ENCODE measurements at regions not wholly inside any gene's neighbourhood (a gene's known extent, or its start where the extent isn't known, plus 50 kb on each side); places are given as distances from the start of the nearest gene placed in this dataset.

DNA sequence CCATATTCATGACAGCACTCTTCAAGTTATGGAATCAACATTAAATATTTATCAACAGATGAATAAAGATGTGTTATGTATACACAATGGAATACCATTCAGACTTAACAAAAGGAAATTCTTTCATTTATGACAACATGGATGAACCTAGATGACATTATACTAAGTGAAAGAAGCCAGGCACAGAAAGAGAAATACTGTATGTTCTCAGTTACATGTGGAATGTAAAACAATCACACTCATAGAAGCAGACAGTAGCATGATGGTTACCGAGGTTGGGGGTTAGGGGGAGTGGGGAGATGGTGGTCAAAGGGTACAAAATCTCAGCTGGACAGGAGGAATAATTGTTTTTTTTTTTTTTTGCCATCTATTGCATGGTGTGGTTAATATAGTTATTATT lies 431.9 kb downstream of the DMAC1 start:
- Histone ChIP-seq H3K27ac (no peak overlapping the region), H3K9me3 (no peaks in the 10 kb centered on the region), H3K36me3 (no peaks in the 10 kb centered on the region), H3K4me1 (peaks cover 0 to 45% (median 11%) of the 10 kb centered on the region in 4 donors), H3K4me3 (no peak overlapping the region), H3K27me3 (no peaks in the 10 kb centered on the region)
- intact Hi-C loops (cut with DNase I) = no loop called here
- ATAC-seq (no peak), DNase-seq (no peak)
- TF ChIP-seq, protein P1, sequence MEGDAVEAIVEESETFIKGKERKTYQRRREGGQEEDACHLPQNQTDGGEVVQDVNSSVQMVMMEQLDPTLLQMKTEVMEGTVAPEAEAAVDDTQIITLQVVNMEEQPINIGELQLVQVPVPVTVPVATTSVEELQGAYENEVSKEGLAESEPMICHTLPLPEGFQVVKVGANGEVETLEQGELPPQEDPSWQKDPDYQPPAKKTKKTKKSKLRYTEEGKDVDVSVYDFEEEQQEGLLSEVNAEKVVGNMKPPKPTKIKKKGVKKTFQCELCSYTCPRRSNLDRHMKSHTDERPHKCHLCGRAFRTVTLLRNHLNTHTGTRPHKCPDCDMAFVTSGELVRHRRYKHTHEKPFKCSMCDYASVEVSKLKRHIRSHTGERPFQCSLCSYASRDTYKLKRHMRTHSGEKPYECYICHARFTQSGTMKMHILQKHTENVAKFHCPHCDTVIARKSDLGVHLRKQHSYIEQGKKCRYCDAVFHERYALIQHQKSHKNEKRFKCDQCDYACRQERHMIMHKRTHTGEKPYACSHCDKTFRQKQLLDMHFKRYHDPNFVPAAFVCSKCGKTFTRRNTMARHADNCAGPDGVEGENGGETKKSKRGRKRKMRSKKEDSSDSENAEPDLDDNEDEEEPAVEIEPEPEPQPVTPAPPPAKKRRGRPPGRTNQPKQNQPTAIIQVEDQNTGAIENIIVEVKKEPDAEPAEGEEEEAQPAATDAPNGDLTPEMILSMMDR (IDR thresholded peaks at IDR 0.05) = no peak
- no peak for TF ChIP-seq POLR2A (IDR thresholded peaks at IDR 0.05)
- WGBS (ENCODE audit: insufficient coverage, low coverage, low lambda C conversion rate, missing lambda C conversion rate) = 53% methylated on average over 1 of the region's 1 CpG

DNA sequence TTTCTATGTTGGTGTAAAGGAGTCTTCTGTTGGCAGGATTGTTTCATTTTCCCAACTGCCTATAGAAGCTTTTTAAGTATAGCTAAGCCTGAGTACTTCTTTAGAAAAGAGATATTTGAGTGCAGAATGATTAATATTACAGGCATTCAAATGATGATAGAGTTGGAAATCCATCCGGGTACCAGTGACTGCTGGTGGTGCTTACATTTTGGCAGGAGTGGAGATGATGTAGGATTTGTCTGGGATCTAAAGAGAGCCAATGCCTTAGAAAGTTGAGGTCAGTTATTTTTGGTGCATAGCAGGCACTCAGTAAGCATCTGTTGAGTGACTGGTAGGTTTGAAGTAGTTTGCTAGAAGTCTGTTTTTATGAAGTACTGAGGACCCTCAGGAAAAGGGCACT lies 433.5 kb downstream of the DMAC1 start:
- ATAC-seq (no peak), DNase-seq (no peak)
- intact Hi-C loops (cut with DNase I) = no loop called here
- WGBS (ENCODE audit: insufficient coverage, low coverage, low lambda C conversion rate, missing lambda C conversion rate) = 60% methylated on average over 1 of the region's 1 CpG
- TF ChIP-seq POLR2A (IDR thresholded peaks at IDR 0.05) = no peak
- TF ChIP-seq, protein P1 (IDR thresholded peaks at IDR 0.05) = no peak
- H3K9me3 ChIP-seq = no peaks in the 10 kb centered on the region
- no peak overlapping the region for H3K27ac ChIP-seq
- H3K27me3 ChIP-seq = no peaks in the 10 kb centered on the region
- H3K4me3 ChIP-seq = no peak overlapping the region
- H3K36me3 ChIP-seq = no peaks in the 10 kb centered on the region
- H3K4me1 ChIP-seq = peaks cover 0 to 45% (median 11%) of the 10 kb centered on the region in 4 donors

DNA sequence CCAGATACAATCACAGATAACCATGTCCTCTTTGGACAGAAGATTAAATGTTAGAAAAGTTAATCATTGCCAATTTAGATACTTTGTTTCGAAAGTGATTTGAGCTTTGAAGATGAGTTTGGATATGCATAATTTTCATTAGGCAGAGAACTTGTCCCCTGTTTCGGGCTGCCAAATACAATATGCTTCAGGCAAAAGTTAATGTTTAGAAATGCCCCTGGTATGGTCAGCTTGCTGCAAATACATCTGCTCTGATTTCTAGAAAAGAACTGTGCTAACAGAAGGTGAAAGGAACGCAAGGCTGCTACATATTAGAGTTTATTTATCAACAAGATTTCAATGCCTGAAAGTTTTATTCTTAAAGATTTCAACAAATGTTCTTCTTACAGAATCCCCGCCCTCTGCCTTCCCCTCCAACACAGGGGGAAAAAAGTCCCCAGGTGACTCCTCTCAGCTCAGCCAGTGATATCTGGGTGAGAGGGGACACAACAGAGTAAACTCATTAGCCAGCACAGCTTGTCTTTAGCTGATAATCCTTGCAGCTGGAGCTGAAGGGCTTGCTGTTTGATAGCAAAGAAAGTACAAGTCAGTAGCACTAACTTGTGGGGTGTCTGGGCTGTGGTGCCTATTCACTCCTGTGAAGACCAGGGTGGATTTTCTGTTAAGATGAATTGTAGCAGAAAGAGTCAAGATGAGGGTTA lies 435.7 kb downstream of the DMAC1 start:
- Histone ChIP-seq H3K27ac (peak overlapping the region in 1 of 3 donors; percentile 19), H3K27me3 (no peaks in the 10 kb centered on the region), H3K4me3 (no peak overlapping the region), H3K36me3 (no peaks in the 10 kb centered on the region), H3K9me3 (no peaks in the 10 kb centered on the region), H3K4me1 (peaks cover 0 to 25% (median 5%) of the 10 kb centered on the region in 4 donors)
- no peak for DNase-seq
- WGBS (ENCODE audit: insufficient coverage, low coverage, low lambda C conversion rate, missing lambda C conversion rate) = 47% methylated on average over 3 of the region's 4 CpGs
- peak; percentile 60 to 87 (median 66) for ATAC-seq
- TF ChIP-seq, protein P1 (IDR thresholded peaks at IDR 0.05) = no peak
- TF ChIP-seq POLR2A (IDR thresholded peaks at IDR 0.05) = no peak
- intact Hi-C loops (cut with DNase I) = no loop called here

DNA sequence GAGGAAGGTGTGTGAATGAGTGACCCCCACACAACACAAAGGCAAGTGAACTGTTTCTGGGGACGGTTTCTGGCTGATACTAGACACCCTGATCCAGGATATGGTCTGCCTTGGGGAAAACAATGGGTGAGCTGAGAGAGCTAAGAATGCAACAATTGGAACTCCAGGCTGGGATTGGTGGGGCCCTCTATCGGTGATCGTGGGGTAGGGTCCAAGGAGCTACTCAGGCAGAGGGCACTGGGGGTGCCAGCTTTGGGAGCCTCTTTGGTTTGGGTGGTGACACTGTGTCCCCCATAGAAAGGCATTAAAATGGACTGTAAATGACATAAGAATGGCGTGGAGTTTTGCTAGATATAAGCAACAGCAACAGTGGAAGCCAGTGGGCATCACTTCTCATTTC lies 439.1 kb downstream of the DMAC1 start:
- 24% methylated on average over 2 of the region's 4 CpGs for WGBS (ENCODE audit: insufficient coverage, low coverage, low lambda C conversion rate, missing lambda C conversion rate)
- intact Hi-C loops (cut with DNase I) = no loop called here
- ATAC-seq = no peak
- DNase-seq = no peak
- Histone ChIP-seq H3K4me3 (no peak overlapping the region), H3K4me1 (peaks cover 0 to 17% (median 3%) of the 10 kb centered on the region in 4 donors), H3K9me3 (no peaks in the 10 kb centered on the region), H3K27me3 (no peaks in the 10 kb centered on the region), H3K27ac (no peak overlapping the region), H3K36me3 (no peaks in the 10 kb centered on the region)
- TF ChIP-seq, protein P1 (IDR thresholded peaks at IDR 0.05) = no peak
- TF ChIP-seq POLR2A (IDR thresholded peaks at IDR 0.05) = no peak

Data from right lobe of liver (tissue), 6 donors.